Renal pelvis (tissue), 1 donor: ENCODE measurements at regions not wholly inside any gene's neighbourhood (a gene's known extent, or its start where the extent isn't known, plus 50 kb on each side); places are given as distances from the start of the nearest gene placed in this dataset.
A peak's percentile ranks its signal among the peaks of the same experiment; 100 is the strongest.
"Not testable (repeated sequence)": the region's sequence is repeated elsewhere in the genome, so short reads cannot be mapped to it uniquely, and the experiment has no call there.

Source experiments
- DNase-seq: peaks from one replicate; pipeline ENCODE4 v3.0.0-alpha.2; 2013

- DNase-seq, result no peak
Measured at GRCh38 chr4:110424144-110424543, 51.8 kb upstream of the ENPEP start.

GRCh38 chr4:110418641-110419040 lies 57.3 kb upstream of the ENPEP start:
- DNase-seq, result no peak

GRCh38 chr4:110417136-110417535 lies 58.8 kb upstream of the ENPEP start:
- DNase-seq, result no peak

GRCh38 chr4:110415478-110415877 lies 60.5 kb upstream of the ENPEP start:
- peak; percentile 16 for DNase-seq

- no peak for DNase-seq
Measured at GRCh38 chr4:110415041-110415440, 60.9 kb upstream of the ENPEP start.

GRCh38 chr4:110414561-110414920 lies 61.4 kb upstream of the ENPEP start:
- DNase-seq, result no peak

GRCh38 chr4:110413807-110414560 lies 62.0 kb upstream of the ENPEP start:
- peak; percentile 36 for DNase-seq

GRCh38 chr4:110412354-110413065 lies 63.4 kb upstream of the ENPEP start:
- DNase-seq, result peak; percentile 76

GRCh38 chr4:110411574-110412011 lies 64.4 kb upstream of the ENPEP start:
- peak; percentile 45 for DNase-seq

- DNase-seq, result not testable (repeated sequence)
Measured at GRCh38 chr4:110410853-110411573, 64.9 kb upstream of the ENPEP start.

GRCh38 chr4:110400086-110400485 lies 75.9 kb upstream of the ENPEP start:
- no peak for DNase-seq

GRCh38 chr4:110399046-110399445 lies 76.9 kb upstream of the ENPEP start:
- not testable (repeated sequence) for DNase-seq

GRCh38 chr4:110396963-110397362 lies 79.0 kb upstream of the ENPEP start:
- DNase-seq, result no peak

- no peak for DNase-seq
Measured at GRCh38 chr4:110395421-110395820, 80.5 kb upstream of the ENPEP start.

- DNase-seq, result no peak
Measured at GRCh38 chr4:110394871-110395270, 81.1 kb upstream of the ENPEP start.

GRCh38 chr4:110381784-110382183 lies 94.2 kb upstream of the ENPEP start:
- DNase-seq, result no peak

GRCh38 chr4:110372485-110372884 lies 103.5 kb upstream of the ENPEP start:
- DNase-seq, result no peak

GRCh38 chr4:110371016-110371770 lies 104.8 kb upstream of the ENPEP start:
- DNase-seq, result peak; percentile 76

- DNase-seq, result no peak
Measured at GRCh38 chr4:110368409-110368808, 107.5 kb upstream of the ENPEP start.

GRCh38 chr4:110367156-110367555 lies 108.8 kb upstream of the ENPEP start:
- no peak for DNase-seq

GRCh38 chr4:110365761-110366160 lies 110.2 kb upstream of the ENPEP start:
- no peak for DNase-seq

GRCh38 chr4:110364911-110365520 lies 110.9 kb upstream of the ENPEP start:
- peak; percentile 34 for DNase-seq
